Neural cell (in vitro differentiated cells): ENCODE measurements at regions not wholly inside any gene's neighbourhood (a gene's known extent, or its start where the extent isn't known, plus 50 kb on each side); places are given as distances from the start of the nearest gene placed in this dataset.

Source experiments
- CTCF ChIP-seq: fragments of 450-650 bp; IDR thresholded peaks from 2 replicates; pipeline ENCODE4 v1.5.1; 2014; ENCODE audit warnings: antibody characterized with exemption, mild to moderate bottlenecking, moderate library complexity; ENCODE audit not compliant: poor library complexity, severe bottlenecking
- EZH2 ChIP-seq: fragments of 200-600, 300-800 bp; shearing (Covaris generic), sonication (generic); IDR thresholded peaks from 2 replicates; pipeline ENCODE4 v1.6.1; 2014; ENCODE audit warnings: antibody characterized with exemption, low read length, borderline replicate concordance, mild to moderate bottlenecking; ENCODE audit not compliant: insufficient read depth, poor library complexity, severe bottlenecking
- POLR2AphosphoS5 ChIP-seq: IDR thresholded peaks from 2 replicates; pipeline ENCODE4 v1.6.1; 2012
- RAD21 ChIP-seq: fragments of 450-650 bp; conservative IDR thresholded peaks from 2 replicates; pipeline ENCODE4 v1.6.1; 2014; ENCODE audit warnings: antibody characterized with exemption, mild to moderate bottlenecking, moderate library complexity

DNA sequence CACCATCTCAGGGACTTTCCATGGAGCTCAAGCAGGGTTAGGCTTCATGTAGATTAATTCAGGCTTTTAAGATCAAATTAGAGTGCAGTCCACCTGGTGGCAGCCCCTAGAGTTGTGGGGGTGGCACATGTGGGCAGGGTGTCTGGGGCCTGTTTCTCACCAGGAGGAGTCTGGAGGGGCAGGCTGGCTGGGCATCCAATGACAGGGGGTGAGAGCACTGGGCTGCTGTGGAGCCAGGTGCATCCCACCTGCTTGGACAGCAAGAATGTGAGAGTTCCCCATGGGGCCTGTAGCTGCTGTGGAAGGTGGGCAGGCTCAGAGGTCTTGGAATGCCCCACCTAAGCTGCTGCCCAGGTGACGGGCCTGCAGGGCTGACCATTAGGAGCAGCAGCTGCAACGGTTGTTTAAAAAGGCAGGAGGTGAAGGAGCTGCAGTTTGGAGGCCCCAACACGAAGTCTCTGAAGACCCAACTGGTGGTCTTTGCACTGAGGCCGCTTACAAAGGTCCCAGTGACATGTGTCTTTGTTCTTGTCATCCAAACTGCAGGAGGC, 686.3 kb upstream of the HS6ST1 start:
- TF ChIP-seq EZH2 (no peak), POLR2AphosphoS5 (no peak), CTCF (no peak), RAD21 (no peak)
